B cell (primary cell): ENCODE measurements at regions not wholly inside any gene's neighbourhood (a gene's known extent, or its start where the extent isn't known, plus 50 kb on each side); places are given as distances from the start of the nearest gene placed in this dataset.

Source experiments
- ATAC-seq: fragments of 200-7000 bp; cut with Tn5 transposase; one replicate; pipeline ENCODE4 v1.10.0; 2021; ENCODE audit warnings: low read depth, mild to moderate bottlenecking, moderate number of reproducible peaks, moderate library complexity
- CTCF ChIA-PET: fragments of 350-600 bp; sonication (Branson Sonifier 250); formaldehyde crosslinking; loops from one replicate; lab custom pipeline; 2021; ENCODE audit warnings: antibody characterized with exemption, inconsistent platforms; lab: Charles Lee
- POLR2A ChIA-PET: fragments of 350-600 bp; sonication (Branson Sonifier 250); formaldehyde crosslinking; loops from one replicate; lab custom pipeline; 2021; ENCODE audit warnings: antibody characterized with exemption; lab: Charles Lee
- DNase-seq: peaks from one replicate; pipeline ENCODE4 v3.0.0; 2013
- H2AFZ ChIP-seq: 2 replicates; pipeline ENCODE4 v1.6.1; 2012; ENCODE audit warnings: mild to moderate bottlenecking, low read depth, low read length; ENCODE audit not compliant: insufficient read depth, poor library complexity, severe bottlenecking
- H3K27ac ChIP-seq, 2 donors: 1 replicate in 1 of 2; 2 replicates in 1 of 2; pipeline ENCODE4 v1.5.1; 2012 to 2013; ENCODE audit warnings: low read length in 2 of 2, mild to moderate bottlenecking in 2 of 2, moderate library complexity in 1 of 2
- H3K27me3 ChIP-seq, 4 experiments: fragments of 200-600 bp in 1 of 4; sonication (generic) in 1 of 4; replicated peaks in 1 of 4; 1 replicate in 2 of 4; 2 replicates in 2 of 4; pipeline versions ENCODE4 v1.6.1 to v1.7.0; 2013 to 2016; ENCODE audit warnings: low read length in 3 of 4, mild to moderate bottlenecking in 2 of 4, mixed read lengths in 1 of 4, moderate library complexity in 1 of 4; ENCODE audit not compliant: insufficient read depth in 4 of 4, control insufficient read depth in 3 of 4; ENCODE audit errors: control extremely low read depth in 1 of 4
- H3K36me3 ChIP-seq, 2 experiments: replicated peaks in 1 of 2; 1 replicate in 1 of 2; 2 replicates in 1 of 2; pipeline versions ENCODE4 v1.6.1 to v1.7.1; 2013; ENCODE audit warnings: low read length in 1 of 2; ENCODE audit not compliant: insufficient read depth in 2 of 2, control insufficient read depth in 1 of 2; ENCODE audit errors: control extremely low read depth in 1 of 2, extremely low read depth in 1 of 2
- H3K4me1 ChIP-seq, 2 donors: fragments of 200-600 bp in 1 of 2; sonication (generic) in 1 of 2; 1 replicate in 1 of 2; 2 replicates in 1 of 2; pipeline versions ENCODE4 v1.5.1 to v1.6.1; 2013 to 2017; ENCODE audit warnings: low read length in 2 of 2; ENCODE audit not compliant: control insufficient read depth in 2 of 2, insufficient read depth in 2 of 2
- H3K4me2 ChIP-seq: replicated peaks from 2 replicates; pipeline ENCODE3; 2012; ENCODE audit warnings: mild to moderate bottlenecking, low read depth, low read length; ENCODE audit not compliant: poor library complexity, severe bottlenecking
- H3K4me3 ChIP-seq, 5 experiments: fragments of 200-600 bp in 1 of 5; sonication (generic) in 1 of 5; 1 replicate in 3 of 5; 2 replicates in 2 of 5; pipeline versions ENCODE4 v1.5.1 to v1.7.0; 2011 to 2016; ENCODE audit warnings: low read length in 4 of 5, mild to moderate bottlenecking in 4 of 5, low read depth in 2 of 5, control low read depth in 1 of 5, moderate library complexity in 1 of 5; ENCODE audit not compliant: insufficient read depth in 1 of 5; ENCODE audit errors: control extremely low read depth in 1 of 5, extremely low read depth in 1 of 5
- H3K79me2 ChIP-seq: fragments of 200-600 bp; sonication (generic); one replicate; pipeline ENCODE4 v1.6.0; 2016; ENCODE audit warnings: low read length; ENCODE audit not compliant: control insufficient read depth, insufficient read depth
- H3K9ac ChIP-seq: fragments of 200-600 bp; sonication (generic); 2 replicates; pipeline ENCODE4 v1.6.1; 2017; ENCODE audit warnings: mild to moderate bottlenecking, low read length, moderate library complexity
- H3K9me3 ChIP-seq, 3 donors: one replicate each; pipeline versions ENCODE4 v1.6.1 to v1.7.1; 2013; ENCODE audit warnings: low read length in 2 of 3; ENCODE audit not compliant: control insufficient read depth in 2 of 3, insufficient read depth in 1 of 3; ENCODE audit errors: control extremely low read depth in 1 of 3
- H4K20me1 ChIP-seq: 2 replicates; pipeline ENCODE4 v1.6.0; 2012; ENCODE audit warnings: mild to moderate bottlenecking, low read length; ENCODE audit not compliant: insufficient read depth, control insufficient read depth, poor library complexity, severe bottlenecking
- H3K27ac Mint-ChIP-seq: one replicate; pipeline ENCODE4 v1.8.0; 2021; ENCODE audit warnings: mixed read lengths
- H3K27me3 Mint-ChIP-seq: one replicate; pipeline ENCODE4 v1.8.0; 2021; ENCODE audit warnings: mixed read lengths
- H3K4me1 Mint-ChIP-seq: one replicate; pipeline ENCODE4 v1.8.0; 2021; ENCODE audit warnings: mixed read lengths
- H3K4me3 Mint-ChIP-seq: one replicate; pipeline ENCODE4 v1.8.0; 2021; ENCODE audit warnings: mixed read lengths
- H3K9me3 Mint-ChIP-seq: one replicate; pipeline ENCODE4 v1.8.0; 2022; ENCODE audit warnings: mixed read lengths; ENCODE audit not compliant: insufficient read depth
- EZH2 ChIP-seq: IDR thresholded peaks from 2 replicates; pipeline ENCODE4 v1.6.1; 2012; ENCODE audit warnings: borderline replicate concordance, low read depth, mild to moderate bottlenecking, moderate library complexity, low read length; ENCODE audit not compliant: insufficient read depth, poor library complexity, severe bottlenecking
- WGBS: methylation state at CpG from one replicate; pipeline ENCODE4 v1.1.5; 2013; ENCODE audit warnings: missing lambda C conversion rate; ENCODE audit not compliant: insufficient coverage; 5-methylcytosine and 5-hydroxymethylcytosine counted together
- intact Hi-C: fragments of 100-400 bp; cut with micrococcal nuclease; formaldehyde crosslinking; loops from one replicate; pipeline ENCODE4 v1.10.0; 2022
- TF ChIP-seq, protein P1 (sequence below): fragments of 200-600 bp; IDR thresholded peaks from one replicate; pipeline ENCODE4 v1.8.0; 2022; ENCODE audit warnings: antibody characterized with exemption, mild to moderate bottlenecking

GRCh38 chr4:25569716-25570115 is 85.9 kb upstream of the SLC34A2 start:
- no peaks in the 10 kb centered on the region for H3K9me3 Mint-ChIP-seq
- peaks cover 3% of the 10 kb centered on the region for H3K27me3 Mint-ChIP-seq
- no peaks in the 10 kb centered on the region for H3K27me3 ChIP-seq
- ATAC-seq (no peak), DNase-seq (no peak)
- TF ChIP-seq, protein P1, sequence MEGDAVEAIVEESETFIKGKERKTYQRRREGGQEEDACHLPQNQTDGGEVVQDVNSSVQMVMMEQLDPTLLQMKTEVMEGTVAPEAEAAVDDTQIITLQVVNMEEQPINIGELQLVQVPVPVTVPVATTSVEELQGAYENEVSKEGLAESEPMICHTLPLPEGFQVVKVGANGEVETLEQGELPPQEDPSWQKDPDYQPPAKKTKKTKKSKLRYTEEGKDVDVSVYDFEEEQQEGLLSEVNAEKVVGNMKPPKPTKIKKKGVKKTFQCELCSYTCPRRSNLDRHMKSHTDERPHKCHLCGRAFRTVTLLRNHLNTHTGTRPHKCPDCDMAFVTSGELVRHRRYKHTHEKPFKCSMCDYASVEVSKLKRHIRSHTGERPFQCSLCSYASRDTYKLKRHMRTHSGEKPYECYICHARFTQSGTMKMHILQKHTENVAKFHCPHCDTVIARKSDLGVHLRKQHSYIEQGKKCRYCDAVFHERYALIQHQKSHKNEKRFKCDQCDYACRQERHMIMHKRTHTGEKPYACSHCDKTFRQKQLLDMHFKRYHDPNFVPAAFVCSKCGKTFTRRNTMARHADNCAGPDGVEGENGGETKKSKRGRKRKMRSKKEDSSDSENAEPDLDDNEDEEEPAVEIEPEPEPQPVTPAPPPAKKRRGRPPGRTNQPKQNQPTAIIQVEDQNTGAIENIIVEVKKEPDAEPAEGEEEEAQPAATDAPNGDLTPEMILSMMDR, result no peak
- no peak for TF ChIP-seq EZH2
- H3K27ac ChIP-seq, result no peak overlapping the region
- no peaks in the 10 kb centered on the region for H3K79me2 ChIP-seq
- no peaks in the 10 kb centered on the region for H3K36me3 ChIP-seq
- H2AFZ ChIP-seq, result no peak overlapping the region
- H3K4me3 Mint-ChIP-seq, result no peak overlapping the region
- ChIA-PET CTCF (interaction anchor here (0.7 kb wide), 1 partner anchor 9 kb away, joined by 3 read pairs; no protein-coding TSS in a partner anchor), POLR2A (no interaction called here)
- H3K27ac Mint-ChIP-seq, result no peak overlapping the region
- peaks cover 0 to 2% (median 0%) of the 10 kb centered on the region in 3 donors for H3K9me3 ChIP-seq
- H3K4me2 ChIP-seq, result no peak overlapping the region
- H3K4me1 ChIP-seq, result no peaks in the 10 kb centered on the region
- no peak overlapping the region for H3K9ac ChIP-seq
- no peaks in the 10 kb centered on the region for H4K20me1 ChIP-seq
- intact Hi-C loops, result no loop called here
- H3K4me3 ChIP-seq, result no peak overlapping the region
- WGBS, result 91% methylated on average over 6 of the region's 6 CpGs
- H3K4me1 Mint-ChIP-seq, result no peaks in the 10 kb centered on the region

DNA sequence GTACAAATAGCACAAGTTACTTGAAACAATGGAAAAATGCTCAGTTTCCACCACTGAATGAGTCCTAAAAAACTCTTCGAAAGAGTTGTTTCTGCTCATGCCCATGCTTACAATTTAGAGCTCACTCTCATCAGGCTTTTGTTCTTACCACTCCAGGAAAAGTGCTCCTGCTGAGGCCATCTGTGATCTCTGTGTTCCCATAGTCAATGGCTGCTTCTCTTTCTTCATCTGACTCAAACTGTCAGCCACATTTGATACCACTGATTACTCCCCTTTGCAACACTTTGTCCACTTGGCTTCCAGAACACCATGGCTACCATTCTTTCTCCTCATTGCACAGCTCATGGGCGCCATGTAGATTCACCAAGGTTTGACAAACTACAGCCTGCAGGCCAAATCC is 80.0 kb upstream of the SLC34A2 start:
- Mint-ChIP-seq H3K4me3 (no peak overlapping the region), H3K4me1 (no peaks in the 10 kb centered on the region), H3K9me3 (no peaks in the 10 kb centered on the region), H3K27me3 (no peaks in the 10 kb centered on the region), H3K27ac (no peak overlapping the region)
- Histone ChIP-seq H4K20me1 (no peaks in the 10 kb centered on the region), H3K4me2 (no peak overlapping the region), H3K4me3 (no peak overlapping the region), H3K79me2 (no peaks in the 10 kb centered on the region), H3K4me1 (no peaks in the 10 kb centered on the region), H3K27ac (no peak overlapping the region), H2AFZ (no peak overlapping the region), H3K36me3 (no peaks in the 10 kb centered on the region), H3K9me3 (peaks cover 0 to 2% (median 0%) of the 10 kb centered on the region in 3 donors), H3K27me3 (no peaks in the 10 kb centered on the region), H3K9ac (no peak overlapping the region)
- ChIA-PET POLR2A (no interaction called here), CTCF (no interaction called here)
- no peak for ATAC-seq
- WGBS, result 81% methylated on average over 2 of the region's 2 CpGs
- no peak for DNase-seq
- TF ChIP-seq EZH2, result no peak
- TF ChIP-seq, protein P1, result no peak
- intact Hi-C loops, result no loop called here
